A673 (cell line): ENCODE measurements at regions not wholly inside any gene's neighbourhood (a gene's known extent, or its start where the extent isn't known, plus 50 kb on each side); places are given as distances from the start of the nearest gene placed in this dataset.

Source experiments
- BruUV-seq: library from RNA; stranded (reverse); fragments of 400-500 nt; replicated peaks from 2 replicates; lab custom pipeline; 2021; lab: Mats Ljungman, UMichigan
- CTCF ChIA-PET: fragments of 300-600 bp; sonication (Branson Sonifier 250); formaldehyde crosslinking; loops from one replicate; lab custom pipeline; 2022; ENCODE audit warnings: antibody characterized with exemption; lab: Charles Lee
- POLR2A ChIA-PET: fragments of 300-600 bp; sonication (Branson Sonifier 250); formaldehyde crosslinking; loops from one replicate; lab custom pipeline; 2022; ENCODE audit warnings: antibody characterized with exemption; ENCODE audit not compliant: low non-redundant PET; lab: Charles Lee
- DNase-seq: peaks from one replicate; pipeline ENCODE4 v3.0.0-alpha.2; 2015; ENCODE audit warnings: low spot score
- H3K27ac ChIP-seq: fragments of 200-600 bp; sonication (generic); 2 replicates; pipeline ENCODE4 v1.5.1; 2016; ENCODE audit warnings: mixed run types, low read depth, mild to moderate bottlenecking, mixed read lengths, antibody characterized with exemption, low read length; ENCODE audit not compliant: poor library complexity, severe bottlenecking
- H3K27me3 ChIP-seq: fragments of 200-600 bp; sonication (generic); replicated peaks from 2 replicates; pipeline ENCODE4 v1.6.1; 2017; ENCODE audit warnings: mixed run types, low read depth, mild to moderate bottlenecking, mixed read lengths, antibody characterized with exemption, low read length; ENCODE audit not compliant: insufficient read depth, poor library complexity
- H3K36me3 ChIP-seq: fragments of 200-600 bp; sonication (generic); 2 replicates; pipeline ENCODE4 v1.6.1; 2016; ENCODE audit warnings: mixed run types, mild to moderate bottlenecking, mixed read lengths, antibody characterized with exemption, low read length; ENCODE audit not compliant: insufficient read depth, poor library complexity, severe bottlenecking
- H3K4me1 ChIP-seq: fragments of 200-600 bp; sonication (generic); 2 replicates; pipeline ENCODE4 v1.6.1; 2017; ENCODE audit warnings: mixed run types, mild to moderate bottlenecking, mixed read lengths, antibody characterized with exemption, low read length; ENCODE audit not compliant: insufficient read depth, poor library complexity, severe bottlenecking
- H3K4me3 ChIP-seq: fragments of 200-600 bp; sonication (generic); 2 replicates; pipeline ENCODE4 v1.5.1; 2016; ENCODE audit warnings: low read depth, mixed run types, mild to moderate bottlenecking, mixed read lengths, low read length; ENCODE audit not compliant: poor library complexity, severe bottlenecking
- H3K9me3 ChIP-seq: fragments of 200-600 bp; sonication (generic); 2 replicates; pipeline ENCODE4 v1.6.1; 2016; ENCODE audit warnings: mixed run types, low read depth, mild to moderate bottlenecking, mixed read lengths, antibody characterized with exemption, low read length; ENCODE audit not compliant: poor library complexity, severe bottlenecking
- CTCF ChIP-seq: fragments of 300-800, 200-600 bp; sonication (generic); conservative IDR thresholded peaks from 2 replicates; pipeline ENCODE4 v1.5.1; 2017; ENCODE audit warnings: low read depth, mild to moderate bottlenecking, antibody characterized with exemption, low read length, moderate library complexity, mixed read lengths
- EZH2 ChIP-seq: fragments of 200-600 bp; sonication (generic); IDR thresholded peaks from 2 replicates; pipeline ENCODE4 v1.6.1; 2017; ENCODE audit warnings: borderline replicate concordance, low read depth, mild to moderate bottlenecking, mixed read lengths, antibody characterized with exemption, low read length; ENCODE audit not compliant: poor library complexity, severe bottlenecking
- intact Hi-C: fragments of 100-400 bp; cut with micrococcal nuclease; formaldehyde crosslinking; loops from one replicate; pipeline ENCODE4 v1.10.0; 2022; ENCODE audit not compliant: unreplicated experiment

- Histone ChIP-seq H3K27ac (no peak overlapping the region), H3K27me3 (no peaks in the 10 kb centered on the region), H3K36me3 (no peaks in the 10 kb centered on the region), H3K9me3 (no peaks in the 10 kb centered on the region), H3K4me1 (no peaks in the 10 kb centered on the region), H3K4me3 (no peak overlapping the region)
- POLR2A ChIA-PET, result no interaction called here
- CTCF ChIA-PET, result no interaction called here
- intact Hi-C loops, result no loop called here
- TF ChIP-seq CTCF (no peak), EZH2 (no peak)
- no peak for DNase-seq
- BruUV-seq, result no TSS peak
These were observed 365.8 kb upstream of the MCTP2 start for GRCh38 chr15:93865586-93865985.

GRCh38 chr15:93862791-93863190, 368.6 kb upstream of the MCTP2 start:
- Histone ChIP-seq H3K9me3 (no peaks in the 10 kb centered on the region), H3K4me3 (no peak overlapping the region), H3K27ac (no peak overlapping the region), H3K27me3 (no peaks in the 10 kb centered on the region), H3K4me1 (no peaks in the 10 kb centered on the region), H3K36me3 (no peaks in the 10 kb centered on the region)
- intact Hi-C loops, result no loop called here
- POLR2A ChIA-PET, result no interaction called here
- no peak for DNase-seq
- TF ChIP-seq CTCF (no peak), EZH2 (no peak)
- CTCF ChIA-PET, result no interaction called here
- BruUV-seq, result no TSS peak

GRCh38 chr15:93861956-93862741, 369.2 kb upstream of the MCTP2 start:
- no peaks in the 10 kb centered on the region for H3K4me1 ChIP-seq
- intact Hi-C loops, result no loop called here
- no peaks in the 10 kb centered on the region for H3K27me3 ChIP-seq
- POLR2A ChIA-PET, result no interaction called here
- H3K36me3 ChIP-seq, result no peaks in the 10 kb centered on the region
- H3K27ac ChIP-seq, result no peak overlapping the region
- TF ChIP-seq EZH2 (no peak), CTCF (no peak)
- no peak overlapping the region for H3K4me3 ChIP-seq
- H3K9me3 ChIP-seq, result no peaks in the 10 kb centered on the region
- CTCF ChIA-PET, result no interaction called here
- no peak for DNase-seq
- BruUV-seq, result no TSS peak
